ENCODE measurements at regions not wholly inside any gene's neighbourhood (a gene's known extent, or its start where the extent isn't known, plus 50 kb on each side); places are given as distances from the start of the nearest gene placed in this dataset.

- TF ChIP-seq CSRNP3 (CRISPR knock-in tag; IDR thresholded peaks at IDR 0.05), result no peak
- no peak for TF ChIP-seq CREB5 (CRISPR knock-in tag; IDR thresholded peaks at IDR 0.05; ENCODE audit: low read depth)
- no peak for TF ChIP-seq BACH2 (CRISPR knock-in tag; IDR thresholded peaks at IDR 0.05; ENCODE audit: borderline replicate concordance)
- no peak for TF ChIP-seq ZNF8 (CRISPR knock-in tag; IDR thresholded peaks at IDR 0.05)
- TF ChIP-seq ZFP30 (CRISPR knock-in tag; IDR thresholded peaks at IDR 0.05), result no peak
- TF ChIP-seq ISL1 (CRISPR knock-in tag; IDR thresholded peaks at IDR 0.05), result no peak
- TF ChIP-seq PATZ1 (CRISPR knock-in tag; IDR thresholded peaks at IDR 0.05; ENCODE audit: borderline replicate concordance), result no peak
- TF ChIP-seq ZNF70 (CRISPR knock-in tag; IDR thresholded peaks at IDR 0.05), result no peak
- TF ChIP-seq ZFP3 (CRISPR knock-in tag; IDR thresholded peaks at IDR 0.05), result no peak
- TF ChIP-seq RARB (CRISPR knock-in tag; IDR thresholded peaks at IDR 0.05), result no peak
- no peak for TF ChIP-seq ZC3H10 (CRISPR knock-in tag; IDR thresholded peaks at IDR 0.05)
- no peak for TF ChIP-seq ARNTL (CRISPR knock-in tag; IDR thresholded peaks at IDR 0.05; ENCODE audit: borderline replicate concordance, low read depth)
- no peak for TF ChIP-seq SNAI2 (CRISPR knock-in tag; IDR thresholded peaks at IDR 0.05)
These were observed 72.2 kb upstream of the C1orf87 start for GRCh38 chr1:60145771-60146170.
